GM18951 (cell line): ENCODE measurements at regions not wholly inside any gene's neighbourhood (a gene's known extent, or its start where the extent isn't known, plus 50 kb on each side); places are given as distances from the start of the nearest gene placed in this dataset.

Source experiments
- POLR2A ChIP-seq: IDR thresholded peaks from 4 replicates; pipeline ENCODE4 v1.6.1; 2011; ENCODE audit warnings: mild to moderate bottlenecking; ENCODE audit not compliant: insufficient read length, insufficient read depth; ENCODE audit errors: extremely low read depth
- in situ Hi-C: fragments of 300-500 bp; cut with MboI; formaldehyde crosslinking; loops from one replicate; pipeline ENCODE4 v1.12.0; 2022; ENCODE audit warnings: low sequenced_read_pairs, mixed read lengths, inconsistent platforms; ENCODE audit not compliant: unreplicated experiment

DNA sequence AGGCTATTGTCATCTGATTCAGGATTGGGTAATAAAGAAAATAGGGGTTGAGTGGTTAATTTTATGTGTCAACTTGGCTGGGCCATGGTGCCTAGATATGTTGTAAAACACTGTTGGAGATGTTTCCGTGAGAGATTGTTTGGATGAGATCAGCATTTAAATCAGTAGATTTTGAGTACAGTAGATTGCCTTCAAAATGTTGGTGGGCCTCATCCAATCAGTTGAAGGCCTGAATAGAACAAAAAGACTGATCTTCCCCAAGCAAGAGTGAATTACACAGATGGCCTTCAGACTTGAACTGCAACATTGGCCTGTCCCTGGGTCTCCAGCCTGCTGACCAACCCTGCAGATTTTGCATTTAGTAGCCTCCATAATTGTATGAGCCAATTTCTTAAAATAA, 401.3 kb upstream of the KIF2A start:
- TF ChIP-seq POLR2A, result no peak
- in situ Hi-C loops, result no loop called here

DNA sequence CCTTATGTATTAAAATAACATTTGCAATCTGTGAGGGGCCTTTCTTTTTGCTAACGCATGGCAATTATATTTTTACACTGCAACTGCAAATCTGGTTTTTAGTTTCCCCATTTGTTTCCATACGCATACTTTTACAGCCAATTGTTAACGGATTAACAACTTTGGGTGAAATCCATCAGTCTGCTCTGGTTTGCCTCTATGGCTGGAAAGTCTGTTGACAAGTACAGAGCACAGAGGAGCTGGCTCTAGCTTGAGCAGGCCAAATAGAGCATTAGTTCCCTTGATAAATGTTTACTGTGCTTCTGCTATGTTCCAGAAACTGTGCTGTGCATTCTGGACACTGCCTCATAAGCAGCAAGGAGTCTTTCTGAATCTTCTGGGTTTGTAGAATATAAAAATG, 400.4 kb upstream of the KIF2A start:
- no peak for TF ChIP-seq POLR2A
- in situ Hi-C loops, result no loop called here

DNA sequence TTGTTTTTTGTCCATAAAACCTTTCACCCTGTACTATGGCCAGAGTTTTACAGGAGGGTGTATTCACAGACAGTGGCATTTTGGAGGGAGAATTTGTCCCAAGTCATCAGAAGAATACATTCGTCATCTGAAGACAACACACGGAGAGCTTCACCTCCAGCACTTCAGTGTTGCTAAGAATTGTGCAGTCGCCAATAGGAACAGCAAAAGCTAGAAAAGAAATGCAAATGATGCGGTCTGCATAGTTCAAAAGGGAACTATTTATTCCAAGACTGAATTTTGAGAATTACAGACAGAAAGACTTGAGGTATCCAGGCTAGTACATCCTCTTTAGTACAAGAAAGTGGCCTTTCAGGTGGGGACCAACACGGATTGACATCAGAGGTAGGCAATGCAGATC, 399.2 kb upstream of the KIF2A start:
- TF ChIP-seq POLR2A, result no peak
- in situ Hi-C loops, result no loop called here

DNA sequence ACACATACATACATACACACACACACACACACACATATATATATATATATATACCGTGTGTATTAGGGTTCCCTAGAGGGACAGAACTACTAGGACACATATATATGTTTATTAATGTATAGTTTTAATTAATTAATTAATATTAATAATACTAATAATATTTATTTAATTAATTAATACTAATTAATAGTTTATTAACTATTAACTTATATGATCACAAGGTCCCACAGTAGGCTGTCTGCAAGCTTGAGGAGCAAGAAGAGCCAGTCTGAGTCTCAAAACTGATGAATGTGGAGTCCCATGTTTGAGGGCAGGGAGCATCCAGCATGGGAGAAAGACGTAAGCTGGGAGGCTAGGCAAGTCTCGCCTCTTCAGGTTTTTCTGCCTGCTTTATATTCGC, 398.0 kb upstream of the KIF2A start:
- TF ChIP-seq POLR2A, result no peak
- in situ Hi-C loops, result no loop called here

DNA sequence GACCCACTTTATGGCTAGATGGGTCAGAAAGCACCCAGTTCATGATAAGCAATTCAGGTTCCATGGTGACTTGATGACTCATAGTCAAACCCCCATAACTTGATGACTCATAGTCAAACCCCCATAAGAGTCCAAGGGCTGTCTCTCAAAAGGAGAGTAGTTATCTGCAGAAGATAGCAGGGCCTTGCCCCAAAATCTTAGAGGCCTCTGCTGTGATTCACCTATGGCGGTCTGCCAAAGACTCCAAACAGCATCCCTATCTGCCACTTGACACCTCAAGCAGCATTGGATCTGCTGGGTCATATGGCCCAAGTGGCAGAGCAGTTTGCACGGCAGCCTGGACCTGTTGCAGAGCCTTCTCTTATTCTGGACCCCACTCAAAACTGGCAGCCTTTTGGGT, 395.2 kb upstream of the KIF2A start:
- no peak for TF ChIP-seq POLR2A
- in situ Hi-C loops, result no loop called here

DNA sequence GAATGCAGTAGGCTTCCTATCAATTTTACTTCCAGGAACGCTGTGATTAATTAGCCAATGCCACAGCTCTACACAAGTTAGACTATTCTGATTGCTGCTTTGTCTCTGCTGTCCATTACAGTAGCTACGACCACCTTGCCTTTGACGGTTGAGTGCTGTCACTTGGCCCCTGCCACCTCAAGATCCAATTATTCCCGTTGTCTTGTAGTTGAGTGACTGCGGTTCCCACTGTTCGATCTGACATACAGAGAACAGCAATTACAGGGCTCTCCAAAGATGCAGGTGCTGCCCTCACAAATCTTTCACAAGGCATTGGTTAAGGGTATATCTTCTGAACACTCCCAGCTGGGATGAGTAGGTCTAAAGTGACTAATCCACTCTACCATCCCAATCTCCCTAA, 393.4 kb upstream of the KIF2A start:
- TF ChIP-seq POLR2A, result no peak
- in situ Hi-C loops, result no loop called here

DNA sequence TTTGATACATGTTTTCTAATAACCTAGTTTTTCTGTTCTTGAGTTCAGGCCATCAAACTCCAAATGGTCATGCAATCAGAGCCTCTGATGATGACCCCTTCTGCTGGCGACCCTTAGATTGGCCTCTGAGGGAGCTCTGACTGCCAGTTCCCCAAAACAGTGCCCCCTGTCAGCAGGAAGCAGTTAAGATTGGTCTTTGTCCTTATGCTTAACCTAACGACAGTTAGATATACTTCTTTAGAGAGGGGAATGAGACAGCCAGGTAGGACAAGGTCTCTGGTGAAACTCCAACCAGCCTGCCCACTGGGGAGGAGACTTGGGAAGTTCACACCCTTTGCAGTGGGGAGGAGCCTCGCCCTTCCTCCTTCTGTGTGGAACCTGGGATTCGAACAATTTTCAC, 390.4 kb upstream of the KIF2A start:
- in situ Hi-C loops, result no loop called here
- no peak for TF ChIP-seq POLR2A

DNA sequence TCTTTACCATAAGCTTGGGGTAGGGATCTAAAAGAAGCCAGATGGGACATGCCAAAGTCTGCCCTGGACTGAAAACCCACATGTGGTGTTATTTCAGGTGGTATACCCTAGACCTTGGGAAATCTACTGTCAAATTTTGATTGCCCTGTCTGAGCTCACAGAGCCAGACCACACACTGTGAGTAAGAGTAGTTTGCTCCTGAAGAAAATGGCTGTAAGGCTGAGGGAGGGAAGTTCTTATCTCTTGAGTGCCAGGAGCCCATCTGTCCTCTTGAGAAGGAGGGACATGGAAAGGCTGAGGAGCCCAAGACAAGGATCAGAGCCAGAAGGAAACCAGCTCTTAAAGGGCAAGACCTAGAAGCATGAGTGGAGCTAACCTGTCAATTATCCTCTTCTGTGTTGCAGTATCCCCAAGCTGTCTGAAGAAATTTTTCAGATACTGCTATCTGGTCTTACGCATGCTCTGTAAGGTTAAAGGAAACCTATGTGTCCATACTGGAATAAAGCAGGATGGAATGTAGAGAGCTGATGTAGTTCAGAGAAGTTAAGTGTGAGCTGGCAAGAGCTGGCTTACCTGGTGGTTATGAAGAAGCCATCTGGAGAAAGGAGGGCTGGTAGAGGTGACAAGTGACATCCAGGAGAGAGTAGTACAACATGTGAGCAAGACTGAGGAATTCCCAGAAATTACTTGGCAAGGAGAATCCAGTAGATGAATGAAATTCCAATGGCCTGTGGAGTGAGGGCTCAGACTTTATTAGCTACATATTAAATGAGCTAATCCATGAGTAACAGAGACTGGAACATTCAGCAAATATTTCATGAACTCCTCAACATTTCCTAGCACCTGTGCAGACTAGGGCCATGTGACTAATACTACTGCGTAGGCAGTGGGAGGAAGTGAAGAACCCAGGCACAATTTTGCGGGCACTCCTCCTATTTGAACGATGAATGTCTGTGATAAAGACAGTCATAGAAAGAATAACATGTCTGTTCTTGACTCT, 389.1 kb upstream of the KIF2A start:
- no peak for TF ChIP-seq POLR2A
- in situ Hi-C loops, result no loop called here

DNA sequence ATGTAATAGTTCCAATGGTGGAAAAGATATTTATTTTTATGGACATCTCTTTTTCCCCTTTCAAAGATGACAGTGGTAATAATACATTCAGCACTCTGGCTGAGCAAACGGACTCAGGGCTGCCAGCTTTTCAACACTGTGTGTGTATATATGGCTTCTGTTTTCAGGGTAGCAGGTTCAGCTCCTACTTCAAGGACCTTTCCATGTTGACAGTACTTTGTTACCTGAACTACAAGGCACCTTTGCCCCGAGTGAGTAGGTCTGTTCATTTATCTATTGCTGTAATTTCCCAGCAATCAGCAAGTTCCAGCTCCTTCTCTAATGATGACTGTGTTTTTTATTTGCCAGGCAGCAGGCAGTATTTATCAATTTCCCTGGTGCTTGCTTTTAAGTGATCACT, 387.4 kb upstream of the KIF2A start:
- no peak for TF ChIP-seq POLR2A
- in situ Hi-C loops, result no loop called here

DNA sequence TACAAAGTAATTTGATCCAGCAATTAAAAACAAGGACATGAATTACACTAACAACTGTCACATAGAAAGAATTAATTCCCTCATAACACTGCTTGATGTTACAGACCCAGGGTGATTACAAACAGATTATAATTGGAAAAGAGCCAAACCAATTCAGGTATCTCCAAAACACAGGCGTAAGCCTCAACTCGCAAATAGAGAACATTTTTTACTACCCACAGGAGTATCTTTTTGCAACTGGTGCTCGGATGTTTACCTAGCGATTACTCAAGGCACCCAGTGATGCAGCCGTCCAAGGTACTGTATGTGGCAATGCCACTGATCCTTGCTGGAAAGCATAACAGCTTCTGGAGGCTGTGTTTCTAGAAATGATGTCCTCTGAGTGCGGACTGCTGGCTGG, 386.1 kb upstream of the KIF2A start:
- in situ Hi-C loops, result no loop called here
- no peak for TF ChIP-seq POLR2A

DNA sequence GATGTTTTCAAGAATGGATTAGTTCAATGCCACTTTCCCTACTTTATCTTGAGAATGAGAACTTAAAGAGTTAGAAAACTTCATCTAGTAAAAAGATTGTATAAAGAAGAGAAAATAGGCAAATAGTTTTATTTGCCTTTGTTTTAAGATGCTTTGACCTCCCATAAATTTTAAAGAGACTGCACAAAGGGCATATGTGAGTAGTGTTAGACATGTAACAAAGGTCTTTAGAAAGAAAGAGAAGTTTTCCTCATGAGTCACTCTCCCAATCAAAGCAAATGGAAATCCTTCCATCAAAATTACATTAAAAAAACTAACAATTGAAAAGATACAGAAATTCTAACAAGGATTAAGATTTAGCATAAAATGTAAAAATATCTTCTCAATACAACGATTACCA, 381.8 kb upstream of the KIF2A start:
- TF ChIP-seq POLR2A, result no peak
- in situ Hi-C loops, result no loop called here

DNA sequence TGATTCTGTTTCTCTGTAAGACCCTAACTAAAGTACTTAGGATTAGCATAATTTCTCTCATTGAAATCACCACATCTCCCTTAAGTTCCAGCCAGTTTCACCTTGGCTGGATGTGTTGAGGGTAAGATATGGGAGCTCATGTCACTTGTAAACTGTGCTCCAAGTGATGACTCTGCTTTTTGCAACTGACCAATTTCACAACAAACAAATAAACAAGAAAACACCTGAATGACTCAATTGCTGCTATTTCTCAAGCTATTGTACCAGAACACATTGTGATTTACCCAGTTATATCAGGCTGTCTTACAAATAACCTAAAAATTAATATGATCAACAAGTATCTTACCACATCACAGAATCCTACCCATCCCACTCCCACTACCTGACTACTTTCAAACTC, 379.1 kb upstream of the KIF2A start:
- no peak for TF ChIP-seq POLR2A
- in situ Hi-C loops, result no loop called here

DNA sequence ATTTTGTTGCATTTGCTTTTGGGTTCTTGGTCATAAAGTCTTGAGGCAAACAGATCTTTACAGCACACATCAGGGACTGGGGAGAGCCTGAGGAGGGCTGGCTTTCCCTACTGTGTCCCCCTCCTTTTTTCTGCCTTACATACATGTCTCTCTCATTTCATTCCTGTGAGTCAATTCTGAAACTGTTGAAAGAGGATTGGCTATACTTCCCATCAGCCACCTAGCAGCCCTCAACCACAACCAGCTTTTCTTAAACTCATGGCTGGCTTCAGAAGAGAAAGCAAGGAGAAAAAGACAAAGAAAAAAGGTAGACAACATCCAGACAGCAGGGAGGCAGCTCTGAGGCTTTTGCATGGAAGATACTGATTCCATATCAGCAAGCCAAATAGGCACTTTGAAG, 374.8 kb upstream of the KIF2A start:
- in situ Hi-C loops, result no loop called here
- TF ChIP-seq POLR2A, result no peak
